MM.1S (cell line): ENCODE measurements at regions not wholly inside any gene's neighbourhood (a gene's known extent, or its start where the extent isn't known, plus 50 kb on each side); places are given as distances from the start of the nearest gene placed in this dataset.

Experiments
- CTCF ChIP-seq: fragments of 300-600 bp; sonication (generic); IDR thresholded peaks from 2 replicates; pipeline ENCODE4 v1.5.1; 2016; ENCODE audit warnings: antibody characterized with exemption, low read length, mixed read lengths
- EZH2 ChIP-seq: fragments of 300-600 bp; sonication (generic); optimal IDR thresholded peaks from 2 replicates; pipeline ENCODE3; 2017; ENCODE audit warnings: low read depth, mild to moderate bottlenecking, antibody characterized with exemption, low read length, mixed read lengths
- EZH2phosphoT487 ChIP-seq: fragments of 300-600 bp; sonication (generic); IDR thresholded peaks from 2 replicates; pipeline ENCODE4 v1.6.1; 2018; ENCODE audit warnings: antibody characterized with exemption, low read length

DNA sequence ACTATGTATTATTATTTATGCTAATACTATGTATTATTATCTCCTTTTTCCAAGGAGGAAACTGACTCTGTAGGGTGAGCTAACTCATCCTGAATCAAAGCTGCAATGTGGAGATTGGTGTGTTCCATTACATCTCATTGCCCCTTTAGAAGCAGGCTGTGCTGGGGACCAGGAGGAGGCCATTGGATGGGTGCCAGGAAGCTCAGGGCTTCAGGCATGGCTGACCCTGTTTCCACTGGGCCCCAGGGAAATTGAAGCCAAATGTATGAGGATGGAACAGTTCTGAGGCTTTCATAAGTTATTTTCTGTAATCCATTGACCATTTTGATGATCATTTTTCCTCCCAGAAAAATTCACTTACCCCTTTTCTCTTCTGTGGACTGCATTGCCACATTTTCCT is 418.8 kb upstream of the ZFP42 start:
- TF ChIP-seq CTCF (no peak), EZH2 (no peak), EZH2phosphoT487 (no peak)
